Erythroblast (primary cell): ENCODE measurements at regions not wholly inside any gene's neighbourhood (a gene's known extent, or its start where the extent isn't known, plus 50 kb on each side); places are given as distances from the start of the nearest gene placed in this dataset.

Experiments
- GATA1 ChIP-seq: IDR thresholded peaks from 2 replicates; pipeline ENCODE4 v1.6.1; 2011; ENCODE audit warnings: low read depth, mild to moderate bottlenecking, control low read depth, low read length, moderate library complexity
- POLR2A ChIP-seq: IDR thresholded peaks from 2 replicates; pipeline ENCODE4 v1.6.1; 2011; ENCODE audit warnings: mild to moderate bottlenecking, low read length

GRCh38 chr12:94717656-94718055, 67.3 kb upstream of the TMCC3 start:
- TF ChIP-seq POLR2A = no peak
- TF ChIP-seq GATA1 = no peak
